WTC11 (cell line): ENCODE measurements at regions not wholly inside any gene's neighbourhood (a gene's known extent, or its start where the extent isn't known, plus 50 kb on each side); places are given as distances from the start of the nearest gene placed in this dataset.
A peak's percentile ranks its signal among the peaks of the same experiment; 100 is the strongest.

ENCODE experiments used
- ATAC-seq: fragments of 200-7000 bp; cut with Tn5 transposase; 2 replicates; pipeline ENCODE4 v1.10.0; 2021; ENCODE audit warnings: mild to moderate bottlenecking, moderate library complexity
- CTCF ChIA-PET: fragments of 300-600 bp; sonication (Branson Sonifier 250); formaldehyde crosslinking; loops from one replicate; lab custom pipeline; 2021; ENCODE audit warnings: antibody characterized with exemption; lab: Charles Lee
- POLR2A ChIA-PET: fragments of 350-600 bp; sonication (Branson Sonifier 250); formaldehyde crosslinking; loops from one replicate; lab custom pipeline; 2021; ENCODE audit warnings: antibody characterized with exemption; lab: Charles Lee
- DNase-seq: peaks from one replicate; pipeline ENCODE4 v3.0.0; 2021; ENCODE audit warnings: low spot score
- H3K27ac Mint-ChIP-seq: 2 replicates; pipeline ENCODE4 v1.8.0; 2021; ENCODE audit warnings: mixed read lengths
- H3K27me3 Mint-ChIP-seq: 2 replicates; pipeline ENCODE4 v1.8.0; 2021; ENCODE audit warnings: low read depth, mild to moderate bottlenecking, moderate library complexity, mixed read lengths
- H3K36me3 Mint-ChIP-seq: 2 replicates; pipeline ENCODE4 v1.8.0; 2021; ENCODE audit warnings: mixed read lengths
- H3K4me1 Mint-ChIP-seq: 2 replicates; pipeline ENCODE4 v1.8.0; 2022; ENCODE audit warnings: mixed read lengths
- H3K4me3 Mint-ChIP-seq: 2 replicates; pipeline ENCODE4 v1.8.0; 2021; ENCODE audit warnings: mild to moderate bottlenecking, moderate library complexity, mixed read lengths
- H3K9me3 Mint-ChIP-seq: 2 replicates; pipeline ENCODE4 v1.8.0; 2021; ENCODE audit warnings: mixed read lengths
- CBFB ChIP-seq: sonication (generic); formaldehyde crosslinking; IDR thresholded peaks from 2 replicates; pipeline ENCODE4 v1.8.1; 2022; ENCODE audit warnings: mild to moderate bottlenecking, low read depth, missing genetic modification reagents
- CREM ChIP-seq: sonication (generic); formaldehyde crosslinking; IDR thresholded peaks from 2 replicates; pipeline ENCODE4 v1.8.1; 2022; ENCODE audit warnings: mild to moderate bottlenecking, missing genetic modification reagents, moderate library complexity
- EMX1 ChIP-seq: fragments of 250-450 bp; sonication (Bioruptor Pico); IDR thresholded peaks from 2 replicates; pipeline ENCODE4 v1.8.0; 2021; ENCODE audit warnings: mild to moderate bottlenecking
- FOXJ3 ChIP-seq: sonication (generic); formaldehyde crosslinking; IDR thresholded peaks from 2 replicates; pipeline ENCODE4 v1.9.0; 2021; ENCODE audit warnings: missing genetic modification reagents, mild to moderate bottlenecking, borderline replicate concordance
- FOXP1 ChIP-seq: sonication (generic); formaldehyde crosslinking; IDR thresholded peaks from 2 replicates; pipeline ENCODE4 v1.8.0; 2022; ENCODE audit warnings: missing genetic modification reagents, mild to moderate bottlenecking, moderate library complexity, borderline replicate concordance
- GRHL2 ChIP-seq: fragments of 250-450 bp; sonication (Bioruptor Pico); IDR thresholded peaks from 2 replicates; pipeline ENCODE4 v1.8.0; 2022; ENCODE audit warnings: mild to moderate bottlenecking, moderate library complexity; ENCODE audit not compliant: insufficient replicate concordance, severe bottlenecking
- JUN ChIP-seq: sonication (generic); formaldehyde crosslinking; IDR thresholded peaks from 2 replicates; pipeline ENCODE4 v1.8.0; 2023; ENCODE audit warnings: mild to moderate bottlenecking, missing genetic modification reagents
- KAT7 ChIP-seq: sonication (generic); formaldehyde crosslinking; IDR thresholded peaks from 2 replicates; pipeline ENCODE4 v1.8.1; 2023; ENCODE audit warnings: missing genetic modification reagents, mild to moderate bottlenecking, borderline replicate concordance
- NR1H2 ChIP-seq: sonication (generic); formaldehyde crosslinking; IDR thresholded peaks from 2 replicates; pipeline ENCODE4 v1.9.0; 2021; ENCODE audit warnings: mild to moderate bottlenecking, moderate library complexity, missing genetic modification reagents
- NR2C2 ChIP-seq: sonication (generic); formaldehyde crosslinking; IDR thresholded peaks from 2 replicates; pipeline ENCODE4 v1.8.0; 2022; ENCODE audit warnings: mild to moderate bottlenecking, missing genetic modification reagents
- OVOL2 ChIP-seq: fragments of 250-450 bp; sonication (Bioruptor Pico); IDR thresholded peaks from 2 replicates; pipeline ENCODE4 v1.9.0; 2021; ENCODE audit warnings: mild to moderate bottlenecking, borderline replicate concordance
- PRRX2 ChIP-seq: fragments of 250-450 bp; sonication (Bioruptor Pico); IDR thresholded peaks from 2 replicates; pipeline ENCODE4 v1.8.0; 2021; ENCODE audit warnings: mild to moderate bottlenecking
- RELA ChIP-seq: sonication (generic); formaldehyde crosslinking; IDR thresholded peaks from 2 replicates; pipeline ENCODE4 v1.8.1; 2022; ENCODE audit warnings: missing genetic modification reagents, mild to moderate bottlenecking, borderline replicate concordance
- SMAD3 ChIP-seq: sonication (generic); formaldehyde crosslinking; IDR thresholded peaks from 2 replicates; pipeline ENCODE4 v1.8.0; 2022; ENCODE audit warnings: missing genetic modification reagents, mild to moderate bottlenecking, borderline replicate concordance
- SOX15 ChIP-seq: fragments of 250-450 bp; sonication (Bioruptor Pico); IDR thresholded peaks from 2 replicates; pipeline ENCODE4 v1.9.0; 2021; ENCODE audit warnings: mild to moderate bottlenecking
- TCF7 ChIP-seq: sonication (generic); formaldehyde crosslinking; IDR thresholded peaks from 2 replicates; pipeline ENCODE4 v1.8.0; 2022; ENCODE audit warnings: mild to moderate bottlenecking, low read depth, missing genetic modification reagents, moderate library complexity
- ZBTB21 ChIP-seq: sonication (generic); formaldehyde crosslinking; IDR thresholded peaks from 2 replicates; pipeline ENCODE4 v1.8.1; 2023; ENCODE audit warnings: mild to moderate bottlenecking, missing genetic modification reagents, borderline replicate concordance
- ZNF121 ChIP-seq: sonication (generic); formaldehyde crosslinking; IDR thresholded peaks from 2 replicates; pipeline ENCODE4 v1.8.0; 2023; ENCODE audit warnings: missing genetic modification reagents
- ZNF317 ChIP-seq: sonication (generic); formaldehyde crosslinking; IDR thresholded peaks from 2 replicates; pipeline ENCODE4 v1.8.1; 2023; ENCODE audit warnings: low read depth, mild to moderate bottlenecking, moderate library complexity, missing genetic modification reagents, borderline replicate concordance
- ZNF423 ChIP-seq: fragments of 250-450 bp; sonication (Bioruptor Pico); IDR thresholded peaks from 2 replicates; pipeline ENCODE4 v2.1.2; 2022; ENCODE audit warnings: mild to moderate bottlenecking, moderate library complexity
- TF ChIP-seq, protein P1 (sequence below): sonication (generic); formaldehyde crosslinking; IDR thresholded peaks from 2 replicates; pipeline ENCODE4 v1.8.1; 2022; ENCODE audit warnings: low read depth, missing genetic modification reagents, borderline replicate concordance
- TF ChIP-seq, protein P2 (sequence below): sonication (generic); formaldehyde crosslinking; IDR thresholded peaks from 2 replicates; pipeline ENCODE4 v1.8.1; 2022; ENCODE audit warnings: low read depth, mild to moderate bottlenecking, moderate library complexity, missing genetic modification reagents, borderline replicate concordance
- TF ChIP-seq, protein P3 (sequence below): sonication (generic); formaldehyde crosslinking; conservative IDR thresholded peaks from 2 replicates; pipeline ENCODE4 v1.8.1; 2023; ENCODE audit warnings: mild to moderate bottlenecking, low read depth, missing genetic modification reagents, moderate library complexity
- TF ChIP-seq, protein P4 (sequence below): sonication (generic); formaldehyde crosslinking; IDR thresholded peaks from 2 replicates; pipeline ENCODE4 v1.8.0; 2023; ENCODE audit warnings: missing genetic modification reagents, mild to moderate bottlenecking, borderline replicate concordance
- TF ChIP-seq, protein P5 (sequence below): sonication (generic); formaldehyde crosslinking; IDR thresholded peaks from 2 replicates; pipeline ENCODE4 v1.8.1; 2023; ENCODE audit warnings: mild to moderate bottlenecking, missing genetic modification reagents

DNA sequence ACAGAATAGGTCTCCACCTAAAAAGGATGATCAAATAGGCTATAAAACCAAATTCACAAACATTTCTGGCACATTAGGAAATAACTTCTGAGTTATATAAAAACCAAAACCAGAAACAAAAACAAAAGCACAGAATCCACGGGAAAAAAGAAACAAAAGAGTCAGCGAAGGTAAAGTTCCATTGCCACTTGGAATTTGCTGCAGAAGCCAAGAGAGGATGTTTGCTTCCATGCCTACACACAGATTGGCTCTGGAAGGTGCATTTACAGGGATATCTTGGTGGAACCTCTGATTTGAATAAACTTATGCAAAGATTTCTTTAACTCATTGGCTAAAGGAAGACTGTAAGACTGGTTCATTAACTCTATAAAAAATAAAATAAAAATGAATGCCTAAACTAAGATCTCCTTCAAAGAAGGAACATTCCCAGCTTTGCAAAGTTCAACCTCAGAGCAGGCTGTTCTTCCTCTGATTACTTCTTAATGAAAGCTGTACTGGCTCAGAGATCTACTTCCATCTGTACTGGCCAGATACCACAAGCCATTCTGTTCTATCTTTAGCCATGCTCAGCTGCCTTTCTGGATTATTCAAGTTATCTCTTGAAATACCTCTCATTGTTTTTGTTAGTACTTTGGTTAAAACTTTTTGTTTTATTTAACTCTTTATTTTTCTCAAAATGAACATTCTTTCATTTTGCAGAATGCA is 537.5 kb upstream of the CCDC54 start:
- Mint-ChIP-seq H3K36me3 (peaks cover 19% of the 10 kb centered on the region), H3K4me3 (no peak overlapping the region), H3K27me3 (0 out of 2 replicates have a peak, but pooled peaks cover 2% of the 10 kb centered on the region), H3K27ac (0 out of 2 replicates have a peak overlapping the region, but pooled peaks have one; percentile 4), H3K4me1 (peaks cover 25% of the 10 kb centered on the region), H3K9me3 (peaks cover 18% of the 10 kb centered on the region)
- DNase-seq = no peak
- CTCF ChIA-PET = no interaction called here
- POLR2A ChIA-PET = no interaction called here
- no peak for ATAC-seq
- TF ChIP-seq, protein P1, sequence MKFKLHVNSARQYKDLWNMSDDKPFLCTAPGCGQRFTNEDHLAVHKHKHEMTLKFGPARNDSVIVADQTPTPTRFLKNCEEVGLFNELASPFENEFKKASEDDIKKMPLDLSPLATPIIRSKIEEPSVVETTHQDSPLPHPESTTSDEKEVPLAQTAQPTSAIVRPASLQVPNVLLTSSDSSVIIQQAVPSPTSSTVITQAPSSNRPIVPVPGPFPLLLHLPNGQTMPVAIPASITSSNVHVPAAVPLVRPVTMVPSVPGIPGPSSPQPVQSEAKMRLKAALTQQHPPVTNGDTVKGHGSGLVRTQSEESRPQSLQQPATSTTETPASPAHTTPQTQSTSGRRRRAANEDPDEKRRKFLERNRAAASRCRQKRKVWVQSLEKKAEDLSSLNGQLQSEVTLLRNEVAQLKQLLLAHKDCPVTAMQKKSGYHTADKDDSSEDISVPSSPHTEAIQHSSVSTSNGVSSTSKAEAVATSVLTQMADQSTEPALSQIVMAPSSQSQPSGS (CRISPR knock-in tag) = no peak
- TF ChIP-seq OVOL2 (no peak), JUN (CRISPR knock-in tag) (no peak), GRHL2 (CRISPR knock-in tag) (no peak), CBFB (CRISPR knock-in tag) (no peak), PRRX2 (no peak), ZNF423 (CRISPR knock-in tag) (no peak), SOX15 (CRISPR knock-in tag) (no peak), ZNF121 (CRISPR knock-in tag) (no peak), SMAD3 (CRISPR knock-in tag) (no peak), TCF7 (CRISPR knock-in tag) (no peak), KAT7 (no peak), FOXP1 (no peak), ZBTB21 (CRISPR knock-in tag) (no peak), NR2C2 (CRISPR knock-in tag) (no peak)
- TF ChIP-seq, protein P2, sequence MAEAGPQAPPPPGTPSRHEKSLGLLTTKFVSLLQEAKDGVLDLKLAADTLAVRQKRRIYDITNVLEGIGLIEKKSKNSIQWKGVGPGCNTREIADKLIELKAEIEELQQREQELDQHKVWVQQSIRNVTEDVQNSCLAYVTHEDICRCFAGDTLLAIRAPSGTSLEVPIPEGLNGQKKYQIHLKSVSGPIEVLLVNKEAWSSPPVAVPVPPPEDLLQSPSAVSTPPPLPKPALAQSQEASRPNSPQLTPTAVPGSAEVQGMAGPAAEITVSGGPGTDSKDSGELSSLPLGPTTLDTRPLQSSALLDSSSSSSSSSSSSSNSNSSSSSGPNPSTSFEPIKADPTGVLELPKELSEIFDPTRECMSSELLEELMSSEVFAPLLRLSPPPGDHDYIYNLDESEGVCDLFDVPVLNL (CRISPR knock-in tag) = no peak
- TF ChIP-seq, all 79 proteins: peak for 0

DNA sequence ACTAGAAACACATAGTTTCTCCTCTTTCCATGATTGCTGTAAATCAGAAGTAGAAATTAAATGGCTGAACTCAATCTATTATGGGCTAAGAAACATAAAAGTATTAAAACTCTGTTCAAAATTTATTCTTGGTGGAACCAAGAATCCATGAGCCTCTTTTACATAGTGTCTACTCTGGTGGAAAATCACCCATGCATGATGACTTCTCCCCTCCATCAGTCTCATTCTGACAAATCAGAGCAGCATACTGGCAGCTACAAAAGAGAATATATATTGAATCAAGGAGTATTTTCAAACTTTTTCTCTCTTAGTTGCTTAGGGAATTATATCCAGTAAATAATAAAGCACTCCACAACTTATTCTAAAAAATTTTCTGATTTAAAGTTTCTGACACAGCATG is 536.9 kb upstream of the CCDC54 start:
- peaks cover 25% of the 10 kb centered on the region for H3K4me1 Mint-ChIP-seq
- H3K27ac Mint-ChIP-seq = no peak overlapping the region
- no peak for ATAC-seq
- 0 out of 2 replicates have a peak, but pooled peaks cover 2% of the 10 kb centered on the region for H3K27me3 Mint-ChIP-seq
- H3K36me3 Mint-ChIP-seq = peaks cover 19% of the 10 kb centered on the region
- POLR2A ChIA-PET = no interaction called here
- CTCF ChIA-PET = no interaction called here
- H3K4me3 Mint-ChIP-seq = no peak overlapping the region
- DNase-seq = no peak
- peaks cover 18% of the 10 kb centered on the region for H3K9me3 Mint-ChIP-seq
- TF ChIP-seq ZNF317 (CRISPR knock-in tag) (no peak), FOXP1 (no peak), NR1H2 (CRISPR knock-in tag) (no peak), GRHL2 (CRISPR knock-in tag) (no peak), EMX1 (CRISPR knock-in tag) (no peak), RELA (CRISPR knock-in tag) (no peak), CREM (CRISPR knock-in tag) (no peak), FOXJ3 (CRISPR knock-in tag) (no peak)
- TF ChIP-seq, protein P3, sequence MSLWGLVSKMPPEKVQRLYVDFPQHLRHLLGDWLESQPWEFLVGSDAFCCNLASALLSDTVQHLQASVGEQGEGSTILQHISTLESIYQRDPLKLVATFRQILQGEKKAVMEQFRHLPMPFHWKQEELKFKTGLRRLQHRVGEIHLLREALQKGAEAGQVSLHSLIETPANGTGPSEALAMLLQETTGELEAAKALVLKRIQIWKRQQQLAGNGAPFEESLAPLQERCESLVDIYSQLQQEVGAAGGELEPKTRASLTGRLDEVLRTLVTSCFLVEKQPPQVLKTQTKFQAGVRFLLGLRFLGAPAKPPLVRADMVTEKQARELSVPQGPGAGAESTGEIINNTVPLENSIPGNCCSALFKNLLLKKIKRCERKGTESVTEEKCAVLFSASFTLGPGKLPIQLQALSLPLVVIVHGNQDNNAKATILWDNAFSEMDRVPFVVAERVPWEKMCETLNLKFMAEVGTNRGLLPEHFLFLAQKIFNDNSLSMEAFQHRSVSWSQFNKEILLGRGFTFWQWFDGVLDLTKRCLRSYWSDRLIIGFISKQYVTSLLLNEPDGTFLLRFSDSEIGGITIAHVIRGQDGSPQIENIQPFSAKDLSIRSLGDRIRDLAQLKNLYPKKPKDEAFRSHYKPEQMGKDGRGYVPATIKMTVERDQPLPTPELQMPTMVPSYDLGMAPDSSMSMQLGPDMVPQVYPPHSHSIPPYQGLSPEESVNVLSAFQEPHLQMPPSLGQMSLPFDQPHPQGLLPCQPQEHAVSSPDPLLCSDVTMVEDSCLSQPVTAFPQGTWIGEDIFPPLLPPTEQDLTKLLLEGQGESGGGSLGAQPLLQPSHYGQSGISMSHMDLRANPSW (CRISPR knock-in tag) = no peak
- TF ChIP-seq, protein P4, sequence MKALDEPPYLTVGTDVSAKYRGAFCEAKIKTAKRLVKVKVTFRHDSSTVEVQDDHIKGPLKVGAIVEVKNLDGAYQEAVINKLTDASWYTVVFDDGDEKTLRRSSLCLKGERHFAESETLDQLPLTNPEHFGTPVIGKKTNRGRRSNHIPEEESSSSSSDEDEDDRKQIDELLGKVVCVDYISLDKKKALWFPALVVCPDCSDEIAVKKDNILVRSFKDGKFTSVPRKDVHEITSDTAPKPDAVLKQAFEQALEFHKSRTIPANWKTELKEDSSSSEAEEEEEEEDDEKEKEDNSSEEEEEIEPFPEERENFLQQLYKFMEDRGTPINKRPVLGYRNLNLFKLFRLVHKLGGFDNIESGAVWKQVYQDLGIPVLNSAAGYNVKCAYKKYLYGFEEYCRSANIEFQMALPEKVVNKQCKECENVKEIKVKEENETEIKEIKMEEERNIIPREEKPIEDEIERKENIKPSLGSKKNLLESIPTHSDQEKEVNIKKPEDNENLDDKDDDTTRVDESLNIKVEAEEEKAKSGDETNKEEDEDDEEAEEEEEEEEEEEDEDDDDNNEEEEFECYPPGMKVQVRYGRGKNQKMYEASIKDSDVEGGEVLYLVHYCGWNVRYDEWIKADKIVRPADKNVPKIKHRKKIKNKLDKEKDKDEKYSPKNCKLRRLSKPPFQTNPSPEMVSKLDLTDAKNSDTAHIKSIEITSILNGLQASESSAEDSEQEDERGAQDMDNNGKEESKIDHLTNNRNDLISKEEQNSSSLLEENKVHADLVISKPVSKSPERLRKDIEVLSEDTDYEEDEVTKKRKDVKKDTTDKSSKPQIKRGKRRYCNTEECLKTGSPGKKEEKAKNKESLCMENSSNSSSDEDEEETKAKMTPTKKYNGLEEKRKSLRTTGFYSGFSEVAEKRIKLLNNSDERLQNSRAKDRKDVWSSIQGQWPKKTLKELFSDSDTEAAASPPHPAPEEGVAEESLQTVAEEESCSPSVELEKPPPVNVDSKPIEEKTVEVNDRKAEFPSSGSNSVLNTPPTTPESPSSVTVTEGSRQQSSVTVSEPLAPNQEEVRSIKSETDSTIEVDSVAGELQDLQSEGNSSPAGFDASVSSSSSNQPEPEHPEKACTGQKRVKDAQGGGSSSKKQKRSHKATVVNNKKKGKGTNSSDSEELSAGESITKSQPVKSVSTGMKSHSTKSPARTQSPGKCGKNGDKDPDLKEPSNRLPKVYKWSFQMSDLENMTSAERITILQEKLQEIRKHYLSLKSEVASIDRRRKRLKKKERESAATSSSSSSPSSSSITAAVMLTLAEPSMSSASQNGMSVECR (CRISPR knock-in tag) = no peak
- TF ChIP-seq, protein P5, sequence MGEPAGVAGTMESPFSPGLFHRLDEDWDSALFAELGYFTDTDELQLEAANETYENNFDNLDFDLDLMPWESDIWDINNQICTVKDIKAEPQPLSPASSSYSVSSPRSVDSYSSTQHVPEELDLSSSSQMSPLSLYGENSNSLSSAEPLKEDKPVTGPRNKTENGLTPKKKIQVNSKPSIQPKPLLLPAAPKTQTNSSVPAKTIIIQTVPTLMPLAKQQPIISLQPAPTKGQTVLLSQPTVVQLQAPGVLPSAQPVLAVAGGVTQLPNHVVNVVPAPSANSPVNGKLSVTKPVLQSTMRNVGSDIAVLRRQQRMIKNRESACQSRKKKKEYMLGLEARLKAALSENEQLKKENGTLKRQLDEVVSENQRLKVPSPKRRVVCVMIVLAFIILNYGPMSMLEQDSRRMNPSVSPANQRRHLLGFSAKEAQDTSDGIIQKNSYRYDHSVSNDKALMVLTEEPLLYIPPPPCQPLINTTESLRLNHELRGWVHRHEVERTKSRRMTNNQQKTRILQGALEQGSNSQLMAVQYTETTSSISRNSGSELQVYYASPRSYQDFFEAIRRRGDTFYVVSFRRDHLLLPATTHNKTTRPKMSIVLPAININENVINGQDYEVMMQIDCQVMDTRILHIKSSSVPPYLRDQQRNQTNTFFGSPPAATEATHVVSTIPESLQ = no peak
